AG08395 (cell line): ENCODE measurements at regions not wholly inside any gene's neighbourhood (a gene's known extent, or its start where the extent isn't known, plus 50 kb on each side); places are given as distances from the start of the nearest gene placed in this dataset.

Experiments used
- DNase-seq: peaks from one replicate; pipeline ENCODE4 v3.0.0; 2012; ENCODE audit warnings: mixed read lengths, low spot score

GRCh38 chr18:44229693-44230108, 451.0 kb upstream of the SETBP1 start:
- peak; percentile 19 for DNase-seq

GRCh38 chr18:44231936-44232335, 448.8 kb upstream of the SETBP1 start:
- DNase-seq: no peak

GRCh38 chr18:44232500-44232899, 448.2 kb upstream of the SETBP1 start:
- no peak for DNase-seq

GRCh38 chr18:44238454-44238853, 442.2 kb upstream of the SETBP1 start:
- no peak for DNase-seq

GRCh38 chr18:44238911-44239310, 441.8 kb upstream of the SETBP1 start:
- no peak for DNase-seq

GRCh38 chr18:44241020-44241419, 439.7 kb upstream of the SETBP1 start:
- DNase-seq: no peak

- DNase-seq: no peak
Observed at GRCh38 chr18:44245019-44245418, 435.7 kb upstream of the SETBP1 start.

GRCh38 chr18:44246001-44246400, 434.7 kb upstream of the SETBP1 start:
- no peak for DNase-seq

GRCh38 chr18:44258086-44258485, 422.6 kb upstream of the SETBP1 start:
- DNase-seq: no peak

- no peak for DNase-seq
Observed at GRCh38 chr18:44258576-44258975, 422.1 kb upstream of the SETBP1 start.

GRCh38 chr18:44259610-44260009, 421.1 kb upstream of the SETBP1 start:
- no peak for DNase-seq

- DNase-seq: no peak
Observed at GRCh38 chr18:44265437-44265836, 415.3 kb upstream of the SETBP1 start.

- no peak for DNase-seq
Observed at GRCh38 chr18:44273298-44273697, 407.4 kb upstream of the SETBP1 start.

- DNase-seq: no peak
Observed at GRCh38 chr18:44280479-44280878, 400.2 kb upstream of the SETBP1 start.

- DNase-seq: no peak
Observed at GRCh38 chr18:44286049-44286448, 394.6 kb upstream of the SETBP1 start.

GRCh38 chr18:44290366-44290977, 390.2 kb upstream of the SETBP1 start:
- no peak for DNase-seq

GRCh38 chr18:44298566-44298965, 382.1 kb upstream of the SETBP1 start:
- DNase-seq: no peak

- no peak for DNase-seq
Observed at GRCh38 chr18:44309185-44309584, 371.5 kb upstream of the SETBP1 start.

GRCh38 chr18:44320619-44321460, 359.8 kb upstream of the SETBP1 start:
- no peak for DNase-seq

GRCh38 chr18:44321868-44322590, 358.7 kb upstream of the SETBP1 start:
- no peak for DNase-seq

GRCh38 chr18:44323125-44323524, 357.6 kb upstream of the SETBP1 start:
- no peak for DNase-seq

- no peak for DNase-seq
Observed at GRCh38 chr18:44324361-44324760, 356.3 kb upstream of the SETBP1 start.
